ENCODE measurements at regions not wholly inside any gene's neighbourhood (a gene's known extent, or its start where the extent isn't known, plus 50 kb on each side); places are given as distances from the start of the nearest gene placed in this dataset. TPM values are rescaled to one million over a fixed set of nuclear protein-coding genes. Genes with fewer than 3 reads are reported as not detected.

- Histone ChIP-seq H3K36me3 (ENCODE audit: insufficient read depth) (no peaks in the 10 kb centered on the region), H3K4me1 (ENCODE audit: insufficient read depth) (no peaks in the 10 kb centered on the region), H3K27ac (ENCODE audit: low read depth) (no peak overlapping the region), H3K4me3 (ENCODE audit: low read depth, low read length) (no peak overlapping the region)
- DNase-seq (ENCODE audit: extremely low spot score): no peak
- WGBS: 85% methylated on average over 3 of the region's 3 CpGs
Observed at GRCh38 chr2:196587056-196587455, 52.5 kb upstream of the CCDC150 start.

- WGBS: 0% methylated on average over 1 of the region's 1 CpG
- H3K36me3 ChIP-seq (ENCODE audit: insufficient read depth): no peaks in the 10 kb centered on the region
- H3K4me1 ChIP-seq (ENCODE audit: insufficient read depth): peaks cover 4% of the 10 kb centered on the region
- H3K27ac ChIP-seq (ENCODE audit: low read depth): no peak overlapping the region
- DNase-seq (ENCODE audit: extremely low spot score): no peak
- H3K4me3 ChIP-seq (ENCODE audit: low read depth, low read length): no peak overlapping the region
Observed at GRCh38 chr2:196587739-196588138, 51.8 kb upstream of the CCDC150 start.

GRCh38 chr2:196589419-196589818, 50.1 kb upstream of the CCDC150 start:
- Histone ChIP-seq H3K4me3 (ENCODE audit: low read depth, low read length) (no peak overlapping the region), H3K27ac (ENCODE audit: low read depth) (no peak overlapping the region), H3K36me3 (ENCODE audit: insufficient read depth) (no peaks in the 10 kb centered on the region), H3K4me1 (ENCODE audit: insufficient read depth) (peaks cover 4% of the 10 kb centered on the region)
- WGBS: 82% methylated on average over 1 of the region's 1 CpG
- DNase-seq (ENCODE audit: extremely low spot score): no peak

Small RNAs in the stretch of these regions (small RNA-seq; reads per million reads assigned to genes)
- gene RN7SL820P: not detected

Data from urinary bladder (tissue), 4 donors.